Fibroblast of mammary gland (primary cell): ENCODE measurements at regions not wholly inside any gene's neighbourhood (a gene's known extent, or its start where the extent isn't known, plus 50 kb on each side); places are given as distances from the start of the nearest gene placed in this dataset.

Source experiments
- DNase-seq: peaks from one replicate; pipeline ENCODE4 v3.0.0-alpha.2; 2010; ENCODE audit warnings: low read depth
- H3K4me3 ChIP-seq: 2 replicates; pipeline ENCODE4 v1.5.1; 2011; ENCODE audit warnings: low read depth, mild to moderate bottlenecking, low read length, moderate library complexity; ENCODE audit not compliant: control insufficient read depth
- CTCF ChIP-seq: conservative IDR thresholded peaks from 2 replicates; pipeline ENCODE4 v1.5.1; 2011; ENCODE audit warnings: low read depth, low read length, inconsistent platforms; ENCODE audit not compliant: control insufficient read depth, insufficient read depth

GRCh38 chr3:171949554-171949953, 89.8 kb upstream of the FNDC3B start:
- no peak overlapping the region for H3K4me3 ChIP-seq
- no peak for DNase-seq
- TF ChIP-seq CTCF = no peak

GRCh38 chr3:171950373-171950772, 89.0 kb upstream of the FNDC3B start:
- no peak for TF ChIP-seq CTCF
- H3K4me3 ChIP-seq = no peak overlapping the region
- DNase-seq = peak; percentile 49

- no peak for DNase-seq
- H3K4me3 ChIP-seq = no peak overlapping the region
- no peak for TF ChIP-seq CTCF
These were observed 87.8 kb upstream of the FNDC3B start for GRCh38 chr3:171951597-171951996.

GRCh38 chr3:171953301-171954022, 85.9 kb upstream of the FNDC3B start:
- DNase-seq = no peak
- no peak overlapping the region for H3K4me3 ChIP-seq
- TF ChIP-seq CTCF = no peak

- DNase-seq = no peak
- no peak for TF ChIP-seq CTCF
These were observed 84.5 kb upstream of the FNDC3B start for GRCh38 chr3:171954690-171955383.

GRCh38 chr3:171955598-171955997, 83.8 kb upstream of the FNDC3B start:
- no peak for DNase-seq
- no peak for TF ChIP-seq CTCF
- no peak overlapping the region for H3K4me3 ChIP-seq

More at GRCh38 chr3:171954690-171955383, 84.5 kb upstream of the FNDC3B start:
- no peak overlapping the region for H3K4me3 ChIP-seq
